Activated naive CD8-positive, alpha-beta T cell treated with anti-CD3 and anti-CD28 coated beads, Interleukin-2, amount 10 ng/mL, durations not matched to agents 7 days and 5 days (primary cell): ENCODE measurements at regions not wholly inside any gene's neighbourhood (a gene's known extent, or its start where the extent isn't known, plus 50 kb on each side); places are given as distances from the start of the nearest gene placed in this dataset.
A peak's percentile ranks its signal among the peaks of the same experiment; 100 is the strongest.

Experiments
- ATAC-seq: fragments of 150-1000 bp; cut with Tn5 transposase; one replicate; pipeline ENCODE4 v1.10.0; 2021; ENCODE audit warnings: low read depth, moderate library complexity
- POLR2A ChIA-PET: fragments of 350-600 bp; sonication (Branson Sonifier 250); formaldehyde crosslinking; loops from one replicate; lab custom pipeline; 2021; ENCODE audit warnings: antibody characterized with exemption; lab: Charles Lee
- DNase-seq: peaks from one replicate; pipeline ENCODE4 v3.0.0; 2021
- H3K27ac Mint-ChIP-seq: one replicate; pipeline ENCODE4 v1.8.0; 2022; ENCODE audit warnings: mild to moderate bottlenecking, mixed read lengths
- H3K27me3 Mint-ChIP-seq: one replicate; pipeline ENCODE4 v1.8.0; 2022; ENCODE audit warnings: mild to moderate bottlenecking, moderate library complexity, mixed read lengths
- H3K36me3 Mint-ChIP-seq: one replicate; pipeline ENCODE4 v1.8.0; 2021; ENCODE audit warnings: mild to moderate bottlenecking, mixed read lengths
- H3K4me1 Mint-ChIP-seq: one replicate; pipeline ENCODE4 v1.8.0; 2021; ENCODE audit warnings: mixed read lengths
- H3K4me3 Mint-ChIP-seq: one replicate; pipeline ENCODE4 v1.8.0; 2022; ENCODE audit warnings: mild to moderate bottlenecking, moderate library complexity, mixed read lengths
- H3K9me3 Mint-ChIP-seq: one replicate; pipeline ENCODE4 v1.8.0; 2021; ENCODE audit warnings: mixed read lengths

DNA sequence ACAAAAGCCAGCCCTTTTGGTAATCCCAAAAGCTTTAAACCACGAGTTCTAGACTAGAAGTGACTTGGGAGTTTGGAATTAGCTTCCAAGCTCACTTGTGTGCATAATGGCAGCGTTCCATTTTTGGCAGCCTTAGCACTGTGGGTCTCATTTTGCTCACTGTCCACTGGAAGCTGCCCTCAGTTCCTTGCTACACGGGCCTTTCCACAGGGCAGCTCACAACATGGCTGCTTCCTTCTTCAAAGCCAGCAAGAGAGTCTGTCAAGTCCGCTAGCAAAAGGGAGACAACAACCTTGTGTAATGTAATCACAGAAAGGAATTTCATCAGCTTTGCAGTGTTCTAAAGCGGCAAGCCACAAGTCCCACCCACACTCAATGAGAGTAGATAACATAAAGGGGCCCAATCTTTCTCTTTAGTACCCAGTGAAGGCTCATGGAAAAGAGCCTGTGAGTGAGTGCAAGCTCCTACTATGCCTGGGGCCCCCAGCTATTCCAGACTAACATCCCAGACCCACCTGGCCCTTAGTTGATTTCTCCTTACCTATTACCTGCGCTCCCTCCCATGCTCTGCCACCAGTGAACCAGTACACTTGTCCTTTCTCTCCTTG, 168.5 kb upstream of the FOXN2 start:
- DNase-seq, result no peak
- ATAC-seq, result peak; percentile 30
- Mint-ChIP-seq H3K4me3 (peak overlapping the region; percentile 23), H3K27ac (peak overlapping the region; percentile 82), H3K9me3 (peaks cover 4% of the 10 kb centered on the region), H3K27me3 (no peaks in the 10 kb centered on the region), H3K4me1 (peaks cover 18% of the 10 kb centered on the region), H3K36me3 (peaks cover 8% of the 10 kb centered on the region)
- POLR2A ChIA-PET, result no interaction called here

GRCh38 chr2:48146552-48146951, 167.9 kb upstream of the FOXN2 start:
- no peak for DNase-seq
- H3K27ac Mint-ChIP-seq, result no peak overlapping the region
- ATAC-seq, result no peak
- no peak overlapping the region for H3K4me3 Mint-ChIP-seq
- H3K9me3 Mint-ChIP-seq, result peaks cover 4% of the 10 kb centered on the region
- H3K4me1 Mint-ChIP-seq, result peaks cover 18% of the 10 kb centered on the region
- POLR2A ChIA-PET, result no interaction called here
- H3K27me3 Mint-ChIP-seq, result no peaks in the 10 kb centered on the region
- peaks cover 8% of the 10 kb centered on the region for H3K36me3 Mint-ChIP-seq

DNA sequence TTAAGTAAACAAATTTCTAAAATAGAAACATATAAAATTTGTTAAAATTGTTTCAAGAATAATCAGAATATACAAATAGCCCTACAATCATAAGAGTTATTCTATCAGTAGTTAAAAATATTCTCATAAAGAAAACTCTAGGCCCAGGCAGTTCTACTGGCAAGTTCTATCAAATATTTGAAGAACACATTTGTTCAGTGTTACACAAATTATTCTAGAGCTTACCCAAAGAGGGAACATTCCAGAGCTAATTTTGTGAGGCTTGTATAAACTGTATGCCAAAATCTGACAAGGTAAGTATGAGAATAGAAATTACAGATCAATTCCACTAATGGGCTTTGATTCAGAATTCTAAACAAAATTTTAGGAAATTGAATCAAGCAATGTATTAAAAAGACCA, 166.8 kb upstream of the FOXN2 start:
- Mint-ChIP-seq H3K36me3 (peaks cover 8% of the 10 kb centered on the region), H3K4me3 (no peak overlapping the region), H3K4me1 (peaks cover 18% of the 10 kb centered on the region), H3K27ac (no peak overlapping the region), H3K9me3 (peaks cover 4% of the 10 kb centered on the region), H3K27me3 (no peaks in the 10 kb centered on the region)
- ATAC-seq (no peak), DNase-seq (no peak)
- POLR2A ChIA-PET, result no interaction called here

- H3K27me3 Mint-ChIP-seq, result no peaks in the 10 kb centered on the region
- H3K27ac Mint-ChIP-seq, result no peak overlapping the region
- no peak overlapping the region for H3K4me3 Mint-ChIP-seq
- ATAC-seq (no peak), DNase-seq (no peak)
- H3K4me1 Mint-ChIP-seq, result peaks cover 18% of the 10 kb centered on the region
- POLR2A ChIA-PET, result no interaction called here
- H3K9me3 Mint-ChIP-seq, result no peaks in the 10 kb centered on the region
- H3K36me3 Mint-ChIP-seq, result peaks cover 3% of the 10 kb centered on the region
Measured at GRCh38 chr2:48148841-48149430, 165.5 kb upstream of the FOXN2 start.

- H3K27ac Mint-ChIP-seq, result no peak overlapping the region
- H3K36me3 Mint-ChIP-seq, result peaks cover 12% of the 10 kb centered on the region
- H3K9me3 Mint-ChIP-seq, result peaks cover 24% of the 10 kb centered on the region
- no peak overlapping the region for H3K4me3 Mint-ChIP-seq
- POLR2A ChIA-PET, result no interaction called here
- H3K4me1 Mint-ChIP-seq, result peaks cover 1% of the 10 kb centered on the region
- ATAC-seq (no peak), DNase-seq (no peak)
- peaks cover 6% of the 10 kb centered on the region for H3K27me3 Mint-ChIP-seq
Measured at GRCh38 chr2:48157150-48157549, 157.3 kb upstream of the FOXN2 start.

GRCh38 chr2:48161628-48162027, 152.9 kb upstream of the FOXN2 start:
- Mint-ChIP-seq H3K4me3 (no peak overlapping the region), H3K27me3 (peaks cover 6% of the 10 kb centered on the region), H3K9me3 (peaks cover 18% of the 10 kb centered on the region), H3K4me1 (peaks cover 1% of the 10 kb centered on the region), H3K36me3 (peaks cover 12% of the 10 kb centered on the region), H3K27ac (no peak overlapping the region)
- POLR2A ChIA-PET, result no interaction called here
- DNase-seq (no peak), ATAC-seq (no peak)

DNA sequence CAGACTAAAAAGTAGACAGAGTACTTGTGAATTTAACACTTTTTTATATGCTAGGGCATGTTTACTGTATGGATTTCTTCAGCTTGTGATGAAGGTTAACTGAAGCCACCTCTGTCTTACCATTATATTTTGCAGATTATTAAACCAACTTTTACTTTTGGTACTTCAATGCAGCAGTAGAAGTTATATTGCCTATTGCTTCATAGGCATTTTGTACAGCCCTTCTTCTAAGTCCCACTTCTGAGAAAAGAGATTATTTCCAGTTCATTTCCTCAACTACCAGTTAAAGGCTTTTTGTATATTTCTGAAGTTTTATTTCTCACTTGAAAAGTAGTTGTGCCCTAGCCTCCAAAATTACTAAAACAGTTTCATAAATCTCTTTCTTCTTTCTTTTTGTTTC, 151.7 kb upstream of the FOXN2 start:
- no peak overlapping the region for H3K27ac Mint-ChIP-seq
- no peak for DNase-seq
- ATAC-seq, result no peak
- no peak overlapping the region for H3K4me3 Mint-ChIP-seq
- peaks cover 6% of the 10 kb centered on the region for H3K36me3 Mint-ChIP-seq
- peaks cover 2% of the 10 kb centered on the region for H3K27me3 Mint-ChIP-seq
- POLR2A ChIA-PET, result no interaction called here
- peaks cover 16% of the 10 kb centered on the region for H3K9me3 Mint-ChIP-seq
- peaks cover 1% of the 10 kb centered on the region for H3K4me1 Mint-ChIP-seq

- H3K4me3 Mint-ChIP-seq, result no peak overlapping the region
- peaks cover 5% of the 10 kb centered on the region for H3K9me3 Mint-ChIP-seq
- no peak overlapping the region for H3K27ac Mint-ChIP-seq
- H3K4me1 Mint-ChIP-seq, result no peaks in the 10 kb centered on the region
- POLR2A ChIA-PET, result no interaction called here
- H3K36me3 Mint-ChIP-seq, result no peaks in the 10 kb centered on the region
- DNase-seq, result no peak
- peaks cover 2% of the 10 kb centered on the region for H3K27me3 Mint-ChIP-seq
- no peak for ATAC-seq
Measured at GRCh38 chr2:48165070-48165753, 149.3 kb upstream of the FOXN2 start.

DNA sequence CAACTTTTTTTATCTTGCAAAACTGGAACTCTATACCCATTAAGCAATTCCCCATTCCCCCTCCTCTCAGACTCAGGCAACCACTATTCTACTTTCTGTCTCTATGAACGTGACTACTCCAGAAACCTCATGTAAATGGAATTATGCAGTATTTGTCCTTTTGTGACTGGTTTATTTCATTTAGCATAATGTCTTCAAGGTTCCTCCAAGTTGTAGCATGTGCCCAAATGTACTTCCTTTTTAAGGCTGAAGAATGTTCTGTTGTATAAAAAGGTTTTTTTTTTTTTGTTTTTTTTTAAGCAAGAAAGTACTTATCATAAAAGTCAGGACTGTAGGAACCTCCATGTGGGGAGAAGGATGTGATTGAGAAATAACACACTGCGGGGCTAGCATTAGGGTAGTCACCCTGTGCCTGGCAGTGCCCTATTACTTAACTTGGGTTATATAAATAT, 145.3 kb upstream of the FOXN2 start:
- POLR2A ChIA-PET, result no interaction called here
- no peaks in the 10 kb centered on the region for H3K36me3 Mint-ChIP-seq
- no peak overlapping the region for H3K4me3 Mint-ChIP-seq
- H3K9me3 Mint-ChIP-seq, result peaks cover 4% of the 10 kb centered on the region
- no peak for ATAC-seq
- H3K27me3 Mint-ChIP-seq, result no peaks in the 10 kb centered on the region
- no peaks in the 10 kb centered on the region for H3K4me1 Mint-ChIP-seq
- DNase-seq, result no peak
- no peak overlapping the region for H3K27ac Mint-ChIP-seq

GRCh38 chr2:48170281-48170680, 144.2 kb upstream of the FOXN2 start:
- no peak overlapping the region for H3K4me3 Mint-ChIP-seq
- DNase-seq (no peak), ATAC-seq (no peak)
- no peaks in the 10 kb centered on the region for H3K36me3 Mint-ChIP-seq
- H3K27ac Mint-ChIP-seq, result no peak overlapping the region
- POLR2A ChIA-PET, result no interaction called here
- H3K4me1 Mint-ChIP-seq, result no peaks in the 10 kb centered on the region
- peaks cover 6% of the 10 kb centered on the region for H3K9me3 Mint-ChIP-seq
- H3K27me3 Mint-ChIP-seq, result peaks cover 6% of the 10 kb centered on the region

- Mint-ChIP-seq H3K36me3 (peaks cover 1% of the 10 kb centered on the region), H3K4me3 (no peak overlapping the region), H3K27me3 (peaks cover 6% of the 10 kb centered on the region), H3K9me3 (peaks cover 2% of the 10 kb centered on the region), H3K27ac (no peak overlapping the region), H3K4me1 (no peaks in the 10 kb centered on the region)
- ATAC-seq, result no peak
- DNase-seq, result no peak
- POLR2A ChIA-PET, result no interaction called here
Measured at GRCh38 chr2:48173141-48173540, 141.3 kb upstream of the FOXN2 start.

GRCh38 chr2:48174503-48174902, 140.0 kb upstream of the FOXN2 start:
- ATAC-seq, result no peak
- POLR2A ChIA-PET, result no interaction called here
- H3K9me3 Mint-ChIP-seq, result peaks cover 2% of the 10 kb centered on the region
- peaks cover 6% of the 10 kb centered on the region for H3K27me3 Mint-ChIP-seq
- no peak for DNase-seq
- no peak overlapping the region for H3K4me3 Mint-ChIP-seq
- H3K27ac Mint-ChIP-seq, result no peak overlapping the region
- no peaks in the 10 kb centered on the region for H3K4me1 Mint-ChIP-seq
- peaks cover 1% of the 10 kb centered on the region for H3K36me3 Mint-ChIP-seq

DNA sequence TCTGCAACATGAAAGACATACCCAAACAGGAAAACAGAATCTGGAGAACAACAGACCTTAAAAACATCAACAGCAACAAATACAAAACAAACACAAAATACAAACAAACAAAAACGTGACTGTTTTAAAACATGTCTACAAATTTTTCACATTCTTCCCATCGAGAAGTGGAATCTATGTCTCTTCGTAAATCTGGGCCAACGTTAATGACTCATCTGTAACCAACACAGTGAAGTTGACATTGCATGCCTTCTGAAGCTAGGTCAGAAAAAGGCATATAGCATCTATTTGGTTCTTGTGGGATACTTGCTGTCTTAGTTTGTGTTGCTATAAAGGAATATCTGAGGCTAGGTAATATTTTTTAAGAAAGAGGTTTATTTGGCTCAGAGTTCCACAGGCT, 139.2 kb upstream of the FOXN2 start:
- Mint-ChIP-seq H3K4me1 (no peaks in the 10 kb centered on the region), H3K9me3 (peaks cover 2% of the 10 kb centered on the region), H3K27me3 (peaks cover 6% of the 10 kb centered on the region), H3K27ac (no peak overlapping the region), H3K36me3 (peaks cover 1% of the 10 kb centered on the region), H3K4me3 (no peak overlapping the region)
- ATAC-seq, result no peak
- no peak for DNase-seq
- POLR2A ChIA-PET, result no interaction called here

GRCh38 chr2:48175656-48176055, 138.8 kb upstream of the FOXN2 start:
- H3K27me3 Mint-ChIP-seq, result peaks cover 6% of the 10 kb centered on the region
- peaks cover 1% of the 10 kb centered on the region for H3K36me3 Mint-ChIP-seq
- DNase-seq, result no peak
- POLR2A ChIA-PET, result no interaction called here
- no peaks in the 10 kb centered on the region for H3K4me1 Mint-ChIP-seq
- H3K4me3 Mint-ChIP-seq, result no peak overlapping the region
- H3K27ac Mint-ChIP-seq, result no peak overlapping the region
- no peak for ATAC-seq
- peaks cover 2% of the 10 kb centered on the region for H3K9me3 Mint-ChIP-seq
